ENCODE measurements at regions not wholly inside any gene's neighbourhood (a gene's known extent, or its start where the extent isn't known, plus 50 kb on each side); places are given as distances from the start of the nearest gene placed in this dataset.

DNA sequence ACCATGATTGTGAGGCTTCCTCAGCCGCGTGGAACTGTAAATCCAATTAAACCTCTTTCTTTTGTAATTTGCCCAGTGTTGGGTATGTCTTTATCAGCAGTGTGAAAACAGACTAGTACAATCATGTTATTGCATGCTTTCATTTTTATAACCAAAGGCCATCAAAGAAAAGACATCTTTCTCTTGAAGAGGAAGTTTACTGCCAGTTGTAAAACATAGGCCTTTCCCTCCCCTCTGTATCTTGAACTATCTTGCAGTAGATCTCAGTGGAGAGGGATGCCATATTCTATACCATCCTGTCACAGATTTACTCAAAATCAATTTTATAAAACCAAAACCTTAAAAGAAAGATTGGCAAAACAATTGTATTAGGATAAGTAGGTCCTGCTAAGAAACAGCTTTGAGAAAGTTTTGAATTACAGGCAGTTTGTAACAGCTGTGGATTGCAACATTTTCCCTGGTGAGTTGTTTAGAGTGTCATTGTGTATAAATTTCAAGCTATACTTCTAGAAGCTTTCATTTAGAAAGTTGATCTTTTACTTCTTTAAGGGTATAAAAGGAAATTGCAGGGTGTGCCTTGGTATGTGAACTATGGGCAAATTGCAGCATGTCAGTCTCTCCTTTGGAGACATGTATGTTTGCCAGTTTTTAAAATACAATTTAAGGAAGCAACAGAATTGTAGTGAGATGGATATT is 128.0 kb downstream of the ATP23 start:
- Histone ChIP-seq H3K36me3 (no peaks in the 10 kb centered on the region), H3K27me3 (replicated peaks in 1 of 7) (no peaks in the 10 kb centered on the region), H3K4me1 (no peaks in the 10 kb centered on the region), H3K9me3 (no peaks in the 10 kb centered on the region), H3K27ac (no peak overlapping the region), H3K4me3 (no peak overlapping the region)
- DNase-seq = no peak
- no peak for TF ChIP-seq POLR2AphosphoS5 (IDR thresholded peaks at IDR 0.05)
- TF ChIP-seq, protein P1, sequence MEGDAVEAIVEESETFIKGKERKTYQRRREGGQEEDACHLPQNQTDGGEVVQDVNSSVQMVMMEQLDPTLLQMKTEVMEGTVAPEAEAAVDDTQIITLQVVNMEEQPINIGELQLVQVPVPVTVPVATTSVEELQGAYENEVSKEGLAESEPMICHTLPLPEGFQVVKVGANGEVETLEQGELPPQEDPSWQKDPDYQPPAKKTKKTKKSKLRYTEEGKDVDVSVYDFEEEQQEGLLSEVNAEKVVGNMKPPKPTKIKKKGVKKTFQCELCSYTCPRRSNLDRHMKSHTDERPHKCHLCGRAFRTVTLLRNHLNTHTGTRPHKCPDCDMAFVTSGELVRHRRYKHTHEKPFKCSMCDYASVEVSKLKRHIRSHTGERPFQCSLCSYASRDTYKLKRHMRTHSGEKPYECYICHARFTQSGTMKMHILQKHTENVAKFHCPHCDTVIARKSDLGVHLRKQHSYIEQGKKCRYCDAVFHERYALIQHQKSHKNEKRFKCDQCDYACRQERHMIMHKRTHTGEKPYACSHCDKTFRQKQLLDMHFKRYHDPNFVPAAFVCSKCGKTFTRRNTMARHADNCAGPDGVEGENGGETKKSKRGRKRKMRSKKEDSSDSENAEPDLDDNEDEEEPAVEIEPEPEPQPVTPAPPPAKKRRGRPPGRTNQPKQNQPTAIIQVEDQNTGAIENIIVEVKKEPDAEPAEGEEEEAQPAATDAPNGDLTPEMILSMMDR (IDR thresholded peaks at IDR 0.05 in 8 of 11, conservative IDR thresholded peaks at IDR 0.05 in 3 of 11) = no peak
- TF ChIP-seq POLR2A (IDR thresholded peaks at IDR 0.05) = no peak
- intact Hi-C loops (cut with DNase I; ENCODE audit: low total_unique reads) = no loop called here
- WGBS, 5 donors = 91 to 100% (median 95%) methylated on average over 2 of the region's 2 CpGs

DNA sequence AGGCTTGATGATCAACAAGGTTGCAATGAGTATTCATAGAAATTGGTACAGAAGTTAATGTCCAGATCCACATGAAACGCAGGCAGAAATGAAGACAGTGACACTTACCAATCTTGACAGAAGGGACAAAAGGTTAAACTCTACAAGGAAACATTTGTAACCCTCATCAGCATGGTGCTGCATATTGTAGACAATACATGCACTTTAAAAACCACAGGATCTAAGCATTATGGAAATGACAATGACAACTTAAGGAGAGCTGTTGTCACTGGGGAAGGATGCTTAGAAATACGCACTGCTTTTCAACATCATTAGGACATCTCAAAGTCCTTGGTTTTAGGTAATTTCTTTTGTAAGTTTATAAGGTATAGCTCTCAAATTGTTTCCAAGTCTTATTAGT is 130.6 kb downstream of the ATP23 start:
- DNase-seq = no peak
- no peaks in the 10 kb centered on the region for H3K27me3 ChIP-seq (replicated peaks in 1 of 7)
- H3K27ac ChIP-seq = no peak overlapping the region
- no peaks in the 10 kb centered on the region for H3K4me1 ChIP-seq
- intact Hi-C loops (cut with DNase I; ENCODE audit: low total_unique reads) = no loop called here
- no peak for TF ChIP-seq POLR2AphosphoS5 (IDR thresholded peaks at IDR 0.05)
- no peak for TF ChIP-seq POLR2A (IDR thresholded peaks at IDR 0.05)
- TF ChIP-seq, protein P1 (IDR thresholded peaks at IDR 0.05 in 8 of 11, conservative IDR thresholded peaks at IDR 0.05 in 3 of 11) = no peak
- H3K36me3 ChIP-seq = no peaks in the 10 kb centered on the region
- 89 to 94% (median 92%) methylated on average over 2 of the region's 2 CpGs for WGBS, 5 donors
- no peak overlapping the region for H3K4me3 ChIP-seq
- H3K9me3 ChIP-seq = no peaks in the 10 kb centered on the region

DNA sequence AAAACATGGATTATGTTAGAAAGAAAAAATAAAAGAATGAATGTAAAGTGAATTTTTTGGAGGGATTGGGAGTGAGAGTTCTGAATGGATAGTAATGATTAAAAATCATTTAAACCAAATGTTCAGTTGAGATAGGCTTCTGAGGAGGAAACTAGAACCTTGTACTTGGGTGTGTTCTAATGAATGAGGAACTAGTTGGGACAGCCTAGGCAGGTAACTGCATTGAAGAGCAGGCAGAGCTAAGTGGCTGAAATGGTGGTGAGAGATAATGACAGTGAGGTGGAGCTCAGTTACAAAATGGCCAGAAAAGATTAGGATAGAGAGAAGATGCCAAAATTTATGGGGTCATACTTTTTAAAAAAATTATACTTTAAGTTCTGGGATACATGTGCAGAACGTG is 132.9 kb downstream of the ATP23 start:
- 80 to 100% (median 88%) methylated on average over 1 of the region's 1 CpG for WGBS, 5 donors
- DNase-seq = no peak
- Histone ChIP-seq H3K9me3 (no peaks in the 10 kb centered on the region), H3K4me3 (no peak overlapping the region), H3K27me3 (replicated peaks in 1 of 7) (no peaks in the 10 kb centered on the region), H3K27ac (no peak overlapping the region), H3K4me1 (no peaks in the 10 kb centered on the region), H3K36me3 (no peaks in the 10 kb centered on the region)
- intact Hi-C loops (cut with DNase I; ENCODE audit: low total_unique reads) = no loop called here
- no peak for TF ChIP-seq POLR2A (IDR thresholded peaks at IDR 0.05)
- TF ChIP-seq, protein P1 (IDR thresholded peaks at IDR 0.05 in 8 of 11, conservative IDR thresholded peaks at IDR 0.05 in 3 of 11) = no peak
- no peak for TF ChIP-seq POLR2AphosphoS5 (IDR thresholded peaks at IDR 0.05)

DNA sequence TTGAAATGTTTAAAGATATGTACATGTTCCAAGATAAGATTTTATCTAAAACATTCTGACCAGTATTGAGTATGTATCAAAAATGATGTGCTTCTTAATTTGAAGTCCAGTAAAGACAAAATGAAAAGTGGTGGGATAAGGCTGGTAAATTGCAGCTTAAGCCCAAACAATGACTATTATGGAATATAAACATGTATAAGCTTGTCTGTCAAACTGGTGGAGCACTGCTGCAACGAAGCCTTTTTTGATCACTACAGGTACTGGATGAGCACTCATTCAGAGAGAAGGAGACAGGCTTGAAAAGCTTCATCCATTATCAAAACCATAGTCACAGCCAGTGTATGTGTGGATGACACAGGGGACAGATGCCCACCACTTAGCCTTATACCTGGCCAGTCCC is 138.4 kb downstream of the ATP23 start:
- Histone ChIP-seq H3K9me3 (no peaks in the 10 kb centered on the region), H3K4me1 (no peaks in the 10 kb centered on the region), H3K27ac (no peak overlapping the region), H3K36me3 (no peaks in the 10 kb centered on the region), H3K4me3 (no peak overlapping the region), H3K27me3 (replicated peaks in 1 of 7) (peaks cover 0 to 3% (median 0%) of the 10 kb centered on the region in 7 donors)
- WGBS, 5 donors = 57 to 73% (median 65%) methylated on average over 1 of the region's 1 CpG
- intact Hi-C loops (cut with DNase I; ENCODE audit: low total_unique reads) = no loop called here
- TF ChIP-seq, protein P1 (IDR thresholded peaks at IDR 0.05 in 8 of 11, conservative IDR thresholded peaks at IDR 0.05 in 3 of 11) = no peak
- TF ChIP-seq POLR2AphosphoS5 (IDR thresholded peaks at IDR 0.05) (no peak), POLR2A (IDR thresholded peaks at IDR 0.05) (no peak)
- no peak for DNase-seq

All from spleen (tissue), 11 donors.